ENCODE measurements at regions not wholly inside any gene's neighbourhood (a gene's known extent, or its start where the extent isn't known, plus 50 kb on each side); places are given as distances from the start of the nearest gene placed in this dataset.

- TF ChIP-seq CTCF (IDR thresholded peaks at IDR 0.05) = no peak
- no peak for TF ChIP-seq EP300 (IDR thresholded peaks at IDR 0.05; ENCODE audit: low read depth)
- TF ChIP-seq POLR2A (IDR thresholded peaks at IDR 0.05) = no peak
- TF ChIP-seq POLR2AphosphoS5 (IDR thresholded peaks at IDR 0.05) = no peak
Observed at GRCh38 chr4:138310498-138310897, 68.3 kb upstream of the SLC7A11 start.
